ENCODE measurements at regions not wholly inside any gene's neighbourhood (a gene's known extent, or its start where the extent isn't known, plus 50 kb on each side); places are given as distances from the start of the nearest gene placed in this dataset.

- intact Hi-C loops (cut with DNase I, micrococcal nuclease) = no loop called here
- H3K9me3 ChIP-seq = no peaks in the 10 kb centered on the region
- DNase-seq (peak in 2 of 3 donors; percentile 41 to 61), ATAC-seq (peak; percentile 62)
- no peaks in the 10 kb centered on the region for H3K36me3 ChIP-seq (ENCODE audit: low read depth)
- H3K4me3 ChIP-seq = no peak overlapping the region
- no peaks in the 10 kb centered on the region for H3K4me1 ChIP-seq (ENCODE audit: low read depth)
- no peak for TF ChIP-seq CTCF (IDR thresholded peaks at IDR 0.05)
These were observed 89.2 kb upstream of the PRLR start for GRCh38 chr5:35319333-35320002.

- intact Hi-C loops (cut with DNase I, micrococcal nuclease) = no loop called here
- H3K4me1 ChIP-seq (ENCODE audit: low read depth) = no peaks in the 10 kb centered on the region
- no peaks in the 10 kb centered on the region for H3K9me3 ChIP-seq
- DNase-seq (no peak), ATAC-seq (no peak)
- no peaks in the 10 kb centered on the region for H3K36me3 ChIP-seq (ENCODE audit: low read depth)
- TF ChIP-seq CTCF (IDR thresholded peaks at IDR 0.05) = no peak
- H3K4me3 ChIP-seq = no peak overlapping the region
These were observed 87.3 kb upstream of the PRLR start for GRCh38 chr5:35317586-35317985.

GRCh38 chr5:35316611-35317274, 86.5 kb upstream of the PRLR start:
- no peak for ATAC-seq
- DNase-seq = no peak
- no peaks in the 10 kb centered on the region for H3K36me3 ChIP-seq (ENCODE audit: low read depth)
- intact Hi-C loops (cut with DNase I, micrococcal nuclease) = no loop called here
- H3K4me1 ChIP-seq (ENCODE audit: low read depth) = no peaks in the 10 kb centered on the region
- TF ChIP-seq CTCF (IDR thresholded peaks at IDR 0.05) = no peak
- no peaks in the 10 kb centered on the region for H3K9me3 ChIP-seq
- H3K4me3 ChIP-seq = no peak overlapping the region

GRCh38 chr5:35313291-35313690, 83.0 kb upstream of the PRLR start:
- no peak overlapping the region for H3K4me3 ChIP-seq
- no peaks in the 10 kb centered on the region for H3K36me3 ChIP-seq (ENCODE audit: low read depth)
- no peaks in the 10 kb centered on the region for H3K4me1 ChIP-seq (ENCODE audit: low read depth)
- H3K9me3 ChIP-seq = no peaks in the 10 kb centered on the region
- ATAC-seq = no peak
- intact Hi-C loops (cut with DNase I, micrococcal nuclease) = no loop called here
- no peak for DNase-seq
- no peak for TF ChIP-seq CTCF (IDR thresholded peaks at IDR 0.05)

- ATAC-seq (no peak), DNase-seq (no peak)
- H3K9me3 ChIP-seq = no peaks in the 10 kb centered on the region
- no peak for TF ChIP-seq CTCF (IDR thresholded peaks at IDR 0.05)
- H3K4me1 ChIP-seq (ENCODE audit: low read depth) = no peaks in the 10 kb centered on the region
- H3K4me3 ChIP-seq = no peak overlapping the region
- intact Hi-C loops (cut with DNase I, micrococcal nuclease) = no loop called here
- H3K36me3 ChIP-seq (ENCODE audit: low read depth) = no peaks in the 10 kb centered on the region
These were observed 82.0 kb upstream of the PRLR start for GRCh38 chr5:35312267-35312666.
